GM13977 (cell line): ENCODE measurements at regions not wholly inside any gene's neighbourhood (a gene's known extent, or its start where the extent isn't known, plus 50 kb on each side); places are given as distances from the start of the nearest gene placed in this dataset.

ENCODE experiments used
- DNase-seq: peaks from one replicate; pipeline ENCODE4 v3.0.0; 2012; ENCODE audit warnings: low spot score
- in situ Hi-C: fragments of 300-500 bp; cut with MboI; formaldehyde crosslinking; loops from one replicate; pipeline ENCODE4 v1.12.0; 2022; ENCODE audit warnings: low sequenced_read_pairs, low pct_unique_long_range_greater_than_20kb, mixed read lengths, inconsistent platforms; ENCODE audit not compliant: unreplicated experiment
- TF ChIP-seq, protein P1 (sequence below): IDR thresholded peaks from 2 replicates; pipeline ENCODE4 v1.5.1; 2012; ENCODE audit warnings: mild to moderate bottlenecking, control low read depth; ENCODE audit not compliant: insufficient read depth; ENCODE audit errors: extremely low read depth, missing control alignments

DNA sequence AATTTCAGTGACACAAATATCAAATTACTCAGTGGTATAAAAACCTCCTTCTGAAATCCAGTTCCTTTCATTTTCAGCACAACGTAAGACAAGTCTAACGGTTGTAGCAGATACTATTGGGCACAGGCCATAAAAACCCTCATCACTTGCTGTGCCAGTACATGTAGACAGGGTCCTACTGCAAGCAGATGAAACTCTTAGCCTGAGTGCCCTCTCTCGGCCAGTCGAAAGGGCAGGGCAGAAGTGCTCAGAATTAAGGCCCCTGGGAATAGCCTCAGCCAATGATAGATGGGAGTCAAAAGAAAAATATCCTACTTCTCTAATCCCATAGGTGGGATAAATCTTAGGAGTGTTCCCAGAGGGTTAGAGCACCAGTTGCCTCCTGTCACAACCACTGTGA is 168.5 kb upstream of the FER start:
- no peak for DNase-seq
- in situ Hi-C loops: no loop called here

DNA sequence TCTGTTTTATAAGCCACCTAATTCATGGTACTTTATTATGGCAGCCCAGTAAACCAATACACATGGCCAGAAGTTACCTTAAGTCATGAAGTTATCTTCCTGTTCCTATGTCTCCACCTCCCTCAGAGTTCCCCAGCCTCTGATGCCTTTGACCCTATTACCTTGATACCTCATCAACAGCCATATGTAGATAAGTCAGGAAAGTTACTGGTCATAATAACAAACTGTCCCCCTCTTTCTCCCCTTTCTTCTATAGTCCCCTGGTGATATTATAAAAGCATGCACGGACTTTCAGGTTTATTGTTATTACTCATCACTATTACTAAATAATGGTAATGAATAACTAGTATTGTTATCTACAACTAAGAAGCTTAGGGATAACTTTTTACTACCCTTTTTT is 168.9 kb upstream of the FER start:
- in situ Hi-C loops: no loop called here
- TF ChIP-seq, protein P1, sequence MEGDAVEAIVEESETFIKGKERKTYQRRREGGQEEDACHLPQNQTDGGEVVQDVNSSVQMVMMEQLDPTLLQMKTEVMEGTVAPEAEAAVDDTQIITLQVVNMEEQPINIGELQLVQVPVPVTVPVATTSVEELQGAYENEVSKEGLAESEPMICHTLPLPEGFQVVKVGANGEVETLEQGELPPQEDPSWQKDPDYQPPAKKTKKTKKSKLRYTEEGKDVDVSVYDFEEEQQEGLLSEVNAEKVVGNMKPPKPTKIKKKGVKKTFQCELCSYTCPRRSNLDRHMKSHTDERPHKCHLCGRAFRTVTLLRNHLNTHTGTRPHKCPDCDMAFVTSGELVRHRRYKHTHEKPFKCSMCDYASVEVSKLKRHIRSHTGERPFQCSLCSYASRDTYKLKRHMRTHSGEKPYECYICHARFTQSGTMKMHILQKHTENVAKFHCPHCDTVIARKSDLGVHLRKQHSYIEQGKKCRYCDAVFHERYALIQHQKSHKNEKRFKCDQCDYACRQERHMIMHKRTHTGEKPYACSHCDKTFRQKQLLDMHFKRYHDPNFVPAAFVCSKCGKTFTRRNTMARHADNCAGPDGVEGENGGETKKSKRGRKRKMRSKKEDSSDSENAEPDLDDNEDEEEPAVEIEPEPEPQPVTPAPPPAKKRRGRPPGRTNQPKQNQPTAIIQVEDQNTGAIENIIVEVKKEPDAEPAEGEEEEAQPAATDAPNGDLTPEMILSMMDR: no peak
- no peak for DNase-seq

More for the DNA sequence above, 168.5 kb upstream of the FER start:
- TF ChIP-seq, protein P1: no peak

DNA sequence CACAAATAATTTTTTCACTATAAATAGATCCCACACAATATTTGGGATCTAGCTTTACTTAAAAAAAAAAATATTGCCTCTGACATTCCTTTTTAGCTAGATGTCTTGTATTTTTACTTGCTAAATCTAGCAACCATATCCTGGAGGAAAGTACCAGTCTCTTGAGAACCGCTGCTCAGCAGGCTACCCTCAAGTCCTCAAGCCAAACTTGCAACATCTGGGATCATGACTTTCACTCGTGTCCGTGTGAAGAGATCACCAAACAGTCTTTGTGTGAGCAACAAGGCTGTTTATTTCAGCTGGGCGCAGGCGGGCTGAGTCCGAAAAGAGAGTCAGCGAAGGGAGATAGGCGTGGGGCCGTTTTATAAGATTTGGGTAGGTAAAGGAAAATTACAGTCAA is 180.3 kb upstream of the FER start:
- TF ChIP-seq, protein P1: no peak
- in situ Hi-C loops: no loop called here
- no peak for DNase-seq

DNA sequence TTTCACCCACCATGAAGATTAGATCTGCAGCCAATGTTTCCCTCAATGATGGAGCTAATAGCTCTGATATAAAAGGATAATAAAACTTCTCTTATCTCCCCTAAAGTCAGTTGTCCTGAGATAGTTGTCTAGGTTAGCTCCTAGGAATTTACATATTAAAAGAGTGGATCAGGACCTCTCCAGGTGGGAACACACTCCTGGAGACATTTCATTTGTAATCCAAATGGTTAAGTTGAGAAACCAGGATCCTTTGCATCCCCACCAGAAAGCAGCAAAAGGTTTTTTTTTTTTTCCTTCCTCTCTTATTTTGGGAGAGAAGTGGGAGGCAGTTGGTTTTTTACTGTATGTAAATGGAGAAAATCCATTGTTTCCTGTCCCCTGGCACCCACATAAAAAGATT is 182.5 kb upstream of the FBXL17 start:
- TF ChIP-seq, protein P1: no peak
- in situ Hi-C loops: no loop called here
- no peak for DNase-seq

DNA sequence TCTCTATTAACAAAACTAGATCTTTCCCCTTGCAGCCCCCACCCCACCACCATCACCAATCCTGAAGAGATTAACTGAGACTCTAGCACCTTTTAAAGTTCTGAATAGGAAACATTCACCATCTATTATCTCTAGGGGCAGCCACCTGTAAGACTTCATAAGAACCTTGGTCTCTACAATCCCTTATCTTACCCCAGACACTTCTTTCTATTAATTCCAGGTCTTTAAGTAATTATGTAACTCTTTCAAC is 180.2 kb upstream of the FBXL17 start:
- in situ Hi-C loops: no loop called here
- TF ChIP-seq, protein P1: no peak

DNA sequence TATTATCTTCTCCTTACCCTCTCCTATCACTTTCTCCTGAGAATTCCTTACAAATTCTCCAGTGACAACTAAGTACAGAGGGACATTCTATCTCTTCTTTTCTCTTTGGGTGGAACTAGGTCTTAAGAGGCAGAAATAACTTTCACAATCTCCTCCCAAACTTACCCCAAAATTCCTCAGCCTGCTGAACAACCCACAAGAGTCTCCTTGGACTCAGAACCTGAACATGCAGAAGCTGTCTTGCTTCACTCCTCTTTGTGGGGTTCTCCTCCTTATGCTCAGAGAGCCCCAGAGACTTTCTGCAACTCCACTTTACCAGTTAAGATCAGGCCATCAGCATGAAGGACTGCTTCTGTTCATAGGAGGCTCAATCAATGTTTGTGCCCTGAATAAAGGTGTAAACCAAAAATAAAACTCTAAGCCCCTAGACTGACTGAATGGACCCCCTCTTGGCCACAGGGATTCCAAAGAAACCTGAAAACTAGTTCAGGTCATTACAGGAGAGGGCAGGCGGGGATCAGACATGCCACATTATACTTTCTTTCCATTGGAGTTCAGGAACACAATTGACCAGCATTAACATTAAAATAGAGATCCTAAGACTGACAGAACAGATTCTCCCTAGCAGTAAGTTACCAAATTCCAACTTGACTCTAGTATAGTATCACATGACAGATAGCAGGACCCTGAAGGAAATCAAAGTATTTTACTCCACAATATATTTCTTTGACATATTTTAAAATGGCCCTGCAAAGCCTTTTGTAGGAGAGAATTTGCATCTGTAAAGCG is 179.7 kb upstream of the FBXL17 start:
- in situ Hi-C loops: no loop called here
- TF ChIP-seq, protein P1: no peak
- DNase-seq: no peak

More for the DNA sequence above, 180.2 kb upstream of the FBXL17 start:
- no peak for DNase-seq

DNA sequence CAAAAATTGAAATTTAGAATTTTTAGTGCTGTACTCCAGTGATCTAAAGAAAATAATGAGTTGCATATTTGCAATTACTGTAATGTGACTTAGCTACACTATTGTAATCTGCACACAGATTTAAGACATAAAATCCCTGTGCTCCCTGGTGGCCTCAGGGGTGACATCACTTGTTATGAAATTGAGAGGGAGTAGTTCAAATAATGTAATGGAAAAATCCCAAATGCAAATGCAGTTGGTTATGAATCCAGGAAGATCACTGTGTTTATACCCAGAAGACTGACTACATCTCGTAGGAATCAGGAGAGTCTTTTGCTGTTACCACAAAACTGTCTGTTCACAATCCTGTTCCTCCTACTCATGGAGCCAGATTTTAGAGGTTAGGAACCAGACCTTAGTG is 178.7 kb upstream of the FBXL17 start:
- DNase-seq: no peak
- in situ Hi-C loops: no loop called here
- TF ChIP-seq, protein P1: no peak
